ENCODE measurements at regions not wholly inside any gene's neighbourhood (a gene's known extent, or its start where the extent isn't known, plus 50 kb on each side); places are given as distances from the start of the nearest gene placed in this dataset.

- DNase-seq (ENCODE audit: low read depth) = no peak
Observed at GRCh38 chr2:62304429-62305417, 108.8 kb downstream of the B3GNT2 start.

- DNase-seq (ENCODE audit: low read depth) = no peak
Observed at GRCh38 chr2:62303788-62304187, 107.9 kb downstream of the B3GNT2 start.

GRCh38 chr2:62302631-62303435 is 106.9 kb downstream of the B3GNT2 start:
- DNase-seq (ENCODE audit: low read depth) = no peak

- no peak for DNase-seq (ENCODE audit: low read depth)
Observed at GRCh38 chr2:62300925-62301324, 105.0 kb downstream of the B3GNT2 start.

GRCh38 chr2:62297624-62298010 is 101.7 kb downstream of the B3GNT2 start:
- DNase-seq (ENCODE audit: low read depth) = no peak

- DNase-seq (ENCODE audit: low read depth) = no peak
Observed at GRCh38 chr2:62296832-62297623, 101.1 kb downstream of the B3GNT2 start.

GRCh38 chr2:62296034-62296831 is 100.3 kb downstream of the B3GNT2 start:
- no peak for DNase-seq (ENCODE audit: low read depth)

GRCh38 chr2:62293490-62294271 is 97.8 kb downstream of the B3GNT2 start:
- no peak for DNase-seq (ENCODE audit: low read depth)

GRCh38 chr2:62293151-62293489 is 97.2 kb downstream of the B3GNT2 start:
- DNase-seq (ENCODE audit: low read depth) = no peak

- no peak for DNase-seq (ENCODE audit: low read depth)
Observed at GRCh38 chr2:62292190-62292589, 96.3 kb downstream of the B3GNT2 start.

- DNase-seq (ENCODE audit: low read depth) = no peak
Observed at GRCh38 chr2:62291517-62292137, 95.7 kb downstream of the B3GNT2 start.

- DNase-seq (ENCODE audit: low read depth) = no peak
Observed at GRCh38 chr2:62291052-62291451, 95.1 kb downstream of the B3GNT2 start.

- peak; percentile 48 for DNase-seq (ENCODE audit: low read depth)
Observed at GRCh38 chr2:62287899-62288880, 92.3 kb downstream of the B3GNT2 start.

- no peak for DNase-seq (ENCODE audit: low read depth)
Observed at GRCh38 chr2:62287282-62287681, 91.4 kb downstream of the B3GNT2 start.

GRCh38 chr2:62286089-62286785 is 90.3 kb downstream of the B3GNT2 start:
- no peak for DNase-seq (ENCODE audit: low read depth)

GRCh38 chr2:62284980-62285379 is 89.1 kb downstream of the B3GNT2 start:
- no peak for DNase-seq (ENCODE audit: low read depth)

- no peak for DNase-seq (ENCODE audit: low read depth)
Observed at GRCh38 chr2:62284471-62284870, 88.6 kb downstream of the B3GNT2 start.

GRCh38 chr2:62283147-62283546 is 87.2 kb downstream of the B3GNT2 start:
- no peak for DNase-seq (ENCODE audit: low read depth)

Measured in forelimb muscle (tissue), 1 donor.